ENCODE measurements at regions not wholly inside any gene's neighbourhood (a gene's known extent, or its start where the extent isn't known, plus 50 kb on each side); places are given as distances from the start of the nearest gene placed in this dataset.

DNA sequence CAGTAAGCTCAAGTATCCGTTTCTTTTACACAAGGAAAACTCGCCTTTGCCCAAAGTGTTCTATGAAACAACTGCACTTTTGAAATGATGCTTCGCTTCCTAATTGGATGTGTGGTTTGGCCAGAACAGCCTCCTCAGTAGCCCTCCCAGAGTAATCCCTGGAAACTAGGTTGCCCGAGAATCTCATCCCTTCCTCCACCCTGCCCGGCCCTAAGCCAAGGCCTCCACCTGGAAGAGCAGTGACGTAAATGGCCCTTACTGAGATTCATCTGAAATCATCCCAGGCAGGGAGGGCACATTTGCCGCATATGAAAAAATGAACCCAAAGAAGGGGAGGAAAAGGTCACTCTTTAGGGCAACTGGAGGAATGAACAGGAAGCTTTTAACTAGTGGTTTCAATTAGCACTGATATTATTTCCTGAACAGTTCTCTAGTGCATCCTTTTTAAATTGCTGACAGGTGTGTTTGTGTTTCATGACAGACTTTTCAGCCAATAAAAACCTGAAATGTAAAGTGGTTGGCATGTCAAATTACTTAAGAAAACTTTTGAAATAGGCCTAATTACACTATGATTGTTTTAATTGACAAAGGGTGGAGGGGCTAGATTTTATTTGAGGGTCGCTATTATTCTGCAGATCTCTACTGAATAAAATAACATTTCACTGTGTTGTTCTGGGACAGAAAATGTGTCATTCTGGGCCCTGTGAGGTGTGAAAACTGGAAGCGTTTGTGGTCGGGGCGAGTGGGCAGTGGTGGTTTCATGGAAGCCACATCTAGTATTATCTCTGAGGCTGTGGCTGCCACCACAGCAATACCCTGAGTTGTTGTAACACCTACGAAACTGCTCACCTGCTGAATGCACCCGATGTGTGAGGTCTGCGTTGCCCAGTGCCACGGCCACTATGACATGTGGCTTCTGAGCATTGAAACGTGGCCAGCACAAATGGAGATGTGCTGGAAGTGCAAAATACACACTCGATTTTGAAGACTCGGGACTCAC lies 112.1 kb downstream of the ZIC5 start:
- peaks cover 18% of the 10 kb centered on the region for H3K4me1 Mint-ChIP-seq (ENCODE audit: low read depth, unreplicated experiment)
- H3K36me3 Mint-ChIP-seq (ENCODE audit: unreplicated experiment), result no peaks in the 10 kb centered on the region
- no peak overlapping the region for H3K4me3 Mint-ChIP-seq (ENCODE audit: unreplicated experiment)
- DNase-seq, result no peak
- no peaks in the 10 kb centered on the region for H3K9me3 Mint-ChIP-seq (ENCODE audit: unreplicated experiment)
- no peak overlapping the region for H3K27ac Mint-ChIP-seq (ENCODE audit: unreplicated experiment)
- no peaks in the 10 kb centered on the region for H3K27me3 Mint-ChIP-seq (ENCODE audit: unreplicated experiment)
- TF ChIP-seq, protein P1, sequence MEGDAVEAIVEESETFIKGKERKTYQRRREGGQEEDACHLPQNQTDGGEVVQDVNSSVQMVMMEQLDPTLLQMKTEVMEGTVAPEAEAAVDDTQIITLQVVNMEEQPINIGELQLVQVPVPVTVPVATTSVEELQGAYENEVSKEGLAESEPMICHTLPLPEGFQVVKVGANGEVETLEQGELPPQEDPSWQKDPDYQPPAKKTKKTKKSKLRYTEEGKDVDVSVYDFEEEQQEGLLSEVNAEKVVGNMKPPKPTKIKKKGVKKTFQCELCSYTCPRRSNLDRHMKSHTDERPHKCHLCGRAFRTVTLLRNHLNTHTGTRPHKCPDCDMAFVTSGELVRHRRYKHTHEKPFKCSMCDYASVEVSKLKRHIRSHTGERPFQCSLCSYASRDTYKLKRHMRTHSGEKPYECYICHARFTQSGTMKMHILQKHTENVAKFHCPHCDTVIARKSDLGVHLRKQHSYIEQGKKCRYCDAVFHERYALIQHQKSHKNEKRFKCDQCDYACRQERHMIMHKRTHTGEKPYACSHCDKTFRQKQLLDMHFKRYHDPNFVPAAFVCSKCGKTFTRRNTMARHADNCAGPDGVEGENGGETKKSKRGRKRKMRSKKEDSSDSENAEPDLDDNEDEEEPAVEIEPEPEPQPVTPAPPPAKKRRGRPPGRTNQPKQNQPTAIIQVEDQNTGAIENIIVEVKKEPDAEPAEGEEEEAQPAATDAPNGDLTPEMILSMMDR (IDR thresholded peaks at IDR 0.05; ENCODE audit: partially characterized antibody, unreplicated experiment), result no peak

DNA sequence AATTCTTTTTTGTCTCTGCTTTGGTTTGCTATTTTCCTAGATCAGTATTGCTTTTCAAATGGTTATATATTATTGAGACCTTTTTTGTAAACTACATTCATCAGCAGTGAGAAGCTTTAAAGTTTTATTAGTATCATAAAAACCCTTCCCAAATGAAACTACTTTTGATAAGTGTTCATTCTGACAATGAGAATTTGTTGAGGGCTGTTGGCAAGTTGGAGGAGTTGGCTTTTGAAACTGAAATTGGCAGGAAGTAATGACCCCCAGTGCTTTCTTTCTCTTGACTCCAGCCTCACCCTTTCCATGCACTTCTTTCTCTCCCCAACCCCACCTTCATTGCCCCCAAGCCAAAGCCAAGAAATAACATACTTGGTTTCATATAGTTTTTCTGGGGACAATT lies 113.8 kb downstream of the ZIC5 start:
- Mint-ChIP-seq H3K27ac (ENCODE audit: unreplicated experiment) (no peak overlapping the region), H3K4me1 (ENCODE audit: low read depth, unreplicated experiment) (peaks cover 16% of the 10 kb centered on the region), H3K36me3 (ENCODE audit: unreplicated experiment) (no peaks in the 10 kb centered on the region), H3K27me3 (ENCODE audit: unreplicated experiment) (no peaks in the 10 kb centered on the region), H3K9me3 (ENCODE audit: unreplicated experiment) (no peaks in the 10 kb centered on the region), H3K4me3 (ENCODE audit: unreplicated experiment) (no peak overlapping the region)
- DNase-seq, result no peak
- TF ChIP-seq, protein P1 (IDR thresholded peaks at IDR 0.05; ENCODE audit: partially characterized antibody, unreplicated experiment), result no peak

DNA sequence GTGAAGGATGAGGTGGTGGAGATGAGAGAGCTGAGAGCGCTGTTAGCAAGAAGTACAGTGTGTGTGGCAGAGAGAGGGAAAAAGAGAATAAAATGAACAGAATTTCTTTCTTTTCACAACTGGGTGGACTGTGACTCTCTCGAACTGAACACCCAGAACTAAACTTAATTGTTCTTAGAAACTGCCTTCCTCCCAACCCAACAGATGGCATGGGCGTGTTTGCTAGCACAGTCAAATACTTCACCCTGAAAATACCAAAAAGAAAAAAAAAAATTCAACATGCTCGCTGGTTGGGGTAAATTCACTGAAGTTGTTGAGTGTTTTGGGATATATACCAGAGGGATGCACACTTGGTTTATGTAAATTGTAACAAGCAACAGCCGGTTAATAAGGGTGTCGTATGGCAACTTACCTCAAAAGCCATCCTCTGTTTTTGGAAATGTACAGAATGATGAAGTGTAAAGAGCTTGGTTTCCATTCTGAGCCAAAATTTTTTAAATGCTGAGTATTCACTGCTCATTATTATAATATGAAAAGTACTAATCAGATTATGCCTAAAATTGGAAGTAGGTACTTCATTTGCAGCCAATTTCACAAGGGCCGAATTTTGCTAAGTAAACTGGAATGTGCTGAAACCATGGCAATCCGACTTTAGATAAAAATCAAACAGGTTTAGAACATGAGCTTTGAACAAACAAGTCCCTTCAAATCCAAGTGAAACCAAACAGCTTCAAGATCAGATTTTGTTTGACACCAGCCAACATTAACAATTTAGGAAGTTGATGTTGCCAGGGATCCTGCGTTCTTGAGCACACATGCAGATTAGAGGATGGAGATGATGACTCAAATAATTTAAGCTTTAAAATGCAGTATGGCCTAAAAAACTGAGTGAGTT lies 115.8 kb downstream of the ZIC5 start:
- no peak overlapping the region for H3K27ac Mint-ChIP-seq (ENCODE audit: unreplicated experiment)

DNA sequence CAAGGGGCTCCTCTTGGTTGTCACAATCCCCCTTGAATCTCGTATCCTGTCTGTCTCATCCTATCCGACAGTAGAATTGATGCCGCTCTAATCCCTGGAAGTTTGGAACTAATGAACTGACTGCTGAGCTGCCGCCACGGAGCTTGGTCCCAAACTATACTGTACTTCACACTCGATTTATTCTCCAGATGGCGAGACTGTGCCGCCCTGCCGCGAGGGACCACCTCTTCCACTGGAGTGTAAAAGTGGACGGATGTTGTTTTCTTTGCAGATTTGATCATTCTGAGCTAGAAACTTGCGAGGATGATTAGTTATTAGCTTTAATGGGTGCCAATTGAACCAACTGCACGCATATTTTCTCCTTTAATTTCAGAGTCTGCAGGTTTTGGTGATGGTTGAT lies 117.2 kb downstream of the ZIC5 start:
- H3K4me3 Mint-ChIP-seq (ENCODE audit: unreplicated experiment), result no peak overlapping the region
- no peak overlapping the region for H3K27ac Mint-ChIP-seq (ENCODE audit: unreplicated experiment)
- H3K4me1 Mint-ChIP-seq (ENCODE audit: low read depth, unreplicated experiment), result peaks cover 13% of the 10 kb centered on the region
- no peaks in the 10 kb centered on the region for H3K27me3 Mint-ChIP-seq (ENCODE audit: unreplicated experiment)
- no peak for DNase-seq
- TF ChIP-seq, protein P1 (IDR thresholded peaks at IDR 0.05; ENCODE audit: partially characterized antibody, unreplicated experiment), result no peak
- no peaks in the 10 kb centered on the region for H3K36me3 Mint-ChIP-seq (ENCODE audit: unreplicated experiment)
- H3K9me3 Mint-ChIP-seq (ENCODE audit: unreplicated experiment), result peaks cover 3% of the 10 kb centered on the region

More for the DNA sequence above, 115.8 kb downstream of the ZIC5 start:
- TF ChIP-seq, protein P1 (IDR thresholded peaks at IDR 0.05; ENCODE audit: partially characterized antibody, unreplicated experiment), result no peak
- no peak for DNase-seq
- Mint-ChIP-seq H3K27me3 (ENCODE audit: unreplicated experiment) (no peaks in the 10 kb centered on the region), H3K9me3 (ENCODE audit: unreplicated experiment) (peaks cover under 1% of the 10 kb centered on the region), H3K4me3 (ENCODE audit: unreplicated experiment) (no peak overlapping the region), H3K36me3 (ENCODE audit: unreplicated experiment) (no peaks in the 10 kb centered on the region), H3K4me1 (ENCODE audit: low read depth, unreplicated experiment) (peaks cover 13% of the 10 kb centered on the region)
